Right lobe of liver (tissue), 6 donors: ENCODE measurements at regions not wholly inside any gene's neighbourhood (a gene's known extent, or its start where the extent isn't known, plus 50 kb on each side); places are given as distances from the start of the nearest gene placed in this dataset.

ENCODE experiments used
- ATAC-seq, 4 donors: fragments of 200-7000 bp; cut with Tn5 transposase; one replicate each; pipeline ENCODE4 v1.9.1; 2020; ENCODE audit warnings: mild to moderate bottlenecking in 4 of 4, moderate library complexity in 4 of 4
- DNase-seq, 3 donors: peaks; one replicate each; pipeline ENCODE4 v3.0.0-alpha.2; 2020
- H3K27ac ChIP-seq, 3 donors: fragments of 200-600 bp; one replicate each; pipeline ENCODE4 v1.8.0; 2022
- H3K27me3 ChIP-seq, 2 donors: fragments of 200-600 bp; one replicate each; pipeline ENCODE4 v1.8.0; 2022
- H3K36me3 ChIP-seq, 4 donors: fragments of 200-600 bp; sonication (generic) in 1 of 4; one replicate each; pipeline versions ENCODE4 v1.5.1 to v1.8.0; 2017 to 2022; ENCODE audit warnings: control low read depth in 1 of 4
- H3K4me1 ChIP-seq, 4 donors: fragments of 200-600 bp; sonication (generic) in 1 of 4; one replicate each; pipeline versions ENCODE4 v1.5.1 to v1.8.0; 2017 to 2022; ENCODE audit warnings: control low read depth in 1 of 4
- H3K4me3 ChIP-seq, 3 donors: fragments of 200-600 bp; one replicate each; pipeline ENCODE4 v1.8.0; 2022
- H3K9me3 ChIP-seq, 4 donors: fragments of 200-600 bp; sonication (generic) in 1 of 4; one replicate each; pipeline versions ENCODE4 v1.5.1 to v1.8.0; 2017 to 2022; ENCODE audit warnings: control low read depth in 1 of 4
- CTCF ChIP-seq, 4 donors: fragments of 200-600 bp in 3 of 4; fragments of 450-650 bp in 1 of 4; IDR thresholded peaks; one replicate each; pipeline versions ENCODE4 v1.5.1 to v1.8.0; 2016 to 2022; ENCODE audit warnings: antibody characterized with exemption in 4 of 4, mild to moderate bottlenecking in 2 of 4
- POLR2A ChIP-seq: fragments of 450-650 bp; IDR thresholded peaks from one replicate; pipeline ENCODE4 v1.6.1; 2017; ENCODE audit warnings: antibody characterized with exemption, mild to moderate bottlenecking
- WGBS: methylation state at CpG from one replicate; pipeline ENCODE4 v1.1.6; 2018; ENCODE audit warnings: low coverage, low lambda C conversion rate; ENCODE audit not compliant: insufficient coverage; ENCODE audit errors: missing lambda C conversion rate; 5-methylcytosine and 5-hydroxymethylcytosine counted together
- intact Hi-C, 2 donors: fragments of 100-400 bp; cut with DNase I; formaldehyde crosslinking; loops; one replicate each; pipeline versions ENCODE4 v1.11.2 to v1.14.1; 2022
- donor health status: DM: no; HTN: yes; CAD: no.
- donor health status: DM: no; HTN: no; CAD: no.
- donor health status: DM: no; HTN: no; CAD: no.
- donor health status: DM: no; HTN: yes; CAD: no.
- donor health status: DM: no; HTN: yes; CAD: no.

DNA sequence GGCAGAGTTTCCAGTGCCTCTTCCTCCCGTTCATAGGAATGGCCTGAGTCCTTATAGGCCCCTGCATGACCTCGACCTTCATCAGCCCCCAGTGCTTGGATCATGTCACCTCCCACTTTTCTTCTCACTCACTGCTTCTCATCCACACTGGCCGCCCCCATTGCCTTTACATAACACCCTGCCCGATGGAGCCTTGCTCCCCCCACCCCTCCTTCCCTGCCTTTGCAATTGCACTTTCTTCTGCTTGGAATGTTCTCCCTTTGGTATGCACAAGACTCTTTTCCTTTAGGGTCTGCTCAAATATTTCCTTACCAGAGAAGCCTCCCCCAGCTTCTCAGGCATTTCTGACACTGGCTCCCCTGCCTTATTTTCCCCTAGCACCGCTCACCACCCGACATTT is 125.2 kb upstream of the KCNJ6 start:
- Histone ChIP-seq H3K4me3 (no peak overlapping the region), H3K9me3 (no peaks in the 10 kb centered on the region), H3K27me3 (no peaks in the 10 kb centered on the region), H3K27ac (no peak overlapping the region), H3K36me3 (no peaks in the 10 kb centered on the region), H3K4me1 (no peaks in the 10 kb centered on the region)
- DNase-seq (no peak), ATAC-seq (no peak)
- 45% methylated on average over 5 of the region's 6 CpGs for WGBS
- intact Hi-C loops: no loop called here
- TF ChIP-seq POLR2A: no peak
- TF ChIP-seq CTCF (IDR thresholded peaks at IDR 0.05): no peak

DNA sequence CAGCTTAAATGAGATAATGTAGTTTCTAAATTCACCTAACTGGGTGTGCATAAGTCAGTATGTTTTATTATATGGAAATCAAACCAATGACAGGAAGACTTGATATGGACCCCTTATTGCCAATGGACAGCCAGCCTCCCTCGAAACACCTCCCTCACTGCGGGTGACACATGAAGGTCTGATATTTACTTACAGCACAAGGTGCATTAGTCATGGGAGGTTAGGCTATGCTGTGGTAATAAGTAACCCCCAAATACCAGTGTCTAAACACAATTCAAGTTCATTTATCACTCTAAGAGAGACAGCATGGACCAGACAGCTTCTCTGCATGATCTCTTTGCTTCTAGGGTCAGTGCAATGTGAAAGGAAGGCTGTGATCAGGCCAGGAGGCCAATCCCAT is 126.0 kb upstream of the KCNJ6 start:
- Histone ChIP-seq H3K4me3 (no peak overlapping the region), H3K9me3 (no peaks in the 10 kb centered on the region), H3K36me3 (no peaks in the 10 kb centered on the region), H3K4me1 (no peaks in the 10 kb centered on the region), H3K27me3 (no peaks in the 10 kb centered on the region), H3K27ac (no peak overlapping the region)
- TF ChIP-seq POLR2A (no peak), CTCF (IDR thresholded peaks at IDR 0.05) (no peak)
- 89% methylated on average over 2 of the region's 2 CpGs for WGBS
- intact Hi-C loops: no loop called here
- DNase-seq (no peak), ATAC-seq (no peak)

- DNase-seq (no peak), ATAC-seq (no peak)
- H3K27ac ChIP-seq: no peak overlapping the region
- no peaks in the 10 kb centered on the region for H3K4me1 ChIP-seq
- no peak overlapping the region for H3K4me3 ChIP-seq
- 48% methylated on average over 9 of the region's 9 CpGs for WGBS
- no peaks in the 10 kb centered on the region for H3K27me3 ChIP-seq
- no peaks in the 10 kb centered on the region for H3K36me3 ChIP-seq
- no peak for TF ChIP-seq CTCF (IDR thresholded peaks at IDR 0.05)
- TF ChIP-seq POLR2A: no peak
- no peaks in the 10 kb centered on the region for H3K9me3 ChIP-seq
- intact Hi-C loops: no loop called here
Observed at GRCh38 chr21:38048167-38048566, 131.9 kb upstream of the KCNJ6 start.

GRCh38 chr21:38054334-38054733 is 138.1 kb upstream of the KCNJ6 start:
- H3K4me1 ChIP-seq: no peaks in the 10 kb centered on the region
- 60% methylated on average over 4 of the region's 4 CpGs for WGBS
- TF ChIP-seq CTCF (IDR thresholded peaks at IDR 0.05): no peak
- no peak for TF ChIP-seq POLR2A
- ATAC-seq (no peak), DNase-seq (no peak)
- intact Hi-C loops: no loop called here
- no peaks in the 10 kb centered on the region for H3K9me3 ChIP-seq
- no peaks in the 10 kb centered on the region for H3K27me3 ChIP-seq
- no peaks in the 10 kb centered on the region for H3K36me3 ChIP-seq
- no peak overlapping the region for H3K27ac ChIP-seq
- no peak overlapping the region for H3K4me3 ChIP-seq

DNA sequence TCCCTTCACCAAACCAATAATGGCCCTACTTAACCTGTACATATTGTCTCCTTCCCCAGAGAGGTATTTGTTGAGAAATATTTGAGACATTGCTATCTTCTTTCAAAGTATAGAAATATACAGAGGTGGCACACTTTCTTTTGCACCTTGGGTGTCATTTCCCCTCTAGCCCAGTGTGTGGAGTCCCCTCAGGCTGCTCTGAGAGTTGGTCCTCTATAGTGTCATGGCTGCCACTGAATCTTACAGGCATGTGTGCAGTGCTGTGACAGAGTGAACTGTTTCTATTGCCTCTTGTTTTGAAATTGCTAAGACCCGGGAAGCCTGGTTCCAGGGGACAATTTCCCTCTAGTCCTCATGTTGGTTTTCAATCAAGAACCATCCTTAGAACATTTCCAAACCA is 140.2 kb upstream of the KCNJ6 start:
- no peak for TF ChIP-seq CTCF (IDR thresholded peaks at IDR 0.05)
- TF ChIP-seq POLR2A: no peak
- intact Hi-C loops: no loop called here
- WGBS: 40% methylated on average over 1 of the region's 1 CpG
- Histone ChIP-seq H3K27ac (no peak overlapping the region), H3K36me3 (no peaks in the 10 kb centered on the region), H3K4me1 (no peaks in the 10 kb centered on the region), H3K4me3 (no peak overlapping the region), H3K27me3 (no peaks in the 10 kb centered on the region), H3K9me3 (no peaks in the 10 kb centered on the region)
- DNase-seq (no peak), ATAC-seq (no peak)
